Endodermal cell (in vitro differentiated cells): ENCODE measurements at regions not wholly inside any gene's neighbourhood (a gene's known extent, or its start where the extent isn't known, plus 50 kb on each side); places are given as distances from the start of the nearest gene placed in this dataset.

Experiments
- DNase-seq: peaks from one replicate; pipeline ENCODE4 v3.0.0-alpha.2; 2017
- H3K27ac ChIP-seq: 2 replicates; pipeline ENCODE4 v1.5.1; 2013; ENCODE audit warnings: mild to moderate bottlenecking, low read depth, low read length, moderate library complexity
- H3K27me3 ChIP-seq: 2 replicates; pipeline ENCODE4 v1.6.1; 2013; ENCODE audit warnings: mild to moderate bottlenecking, low read length, moderate library complexity; ENCODE audit not compliant: insufficient read depth, control insufficient read depth, poor library complexity, severe bottlenecking
- H3K36me3 ChIP-seq: 2 replicates; pipeline ENCODE4 v1.7.0; 2013; ENCODE audit warnings: mild to moderate bottlenecking, low read length, moderate library complexity; ENCODE audit not compliant: control insufficient read depth, insufficient read depth
- H3K4me1 ChIP-seq: one replicate; pipeline ENCODE4 v1.7.0; 2013; ENCODE audit warnings: low read length; ENCODE audit not compliant: control insufficient read depth, insufficient read depth
- H3K4me3 ChIP-seq: 2 replicates; pipeline ENCODE4 v1.5.1; 2013; ENCODE audit warnings: mild to moderate bottlenecking, low read length, moderate library complexity
- H3K9ac ChIP-seq: 2 replicates; pipeline ENCODE4 v1.6.1; 2013; ENCODE audit warnings: mild to moderate bottlenecking, low read length, moderate library complexity; ENCODE audit not compliant: poor library complexity, severe bottlenecking; ENCODE audit errors: extremely low read depth
- H3K9me3 ChIP-seq: 2 replicates; pipeline ENCODE4 v1.6.1; 2013; ENCODE audit warnings: mild to moderate bottlenecking, low read length, moderate library complexity; ENCODE audit not compliant: control insufficient read depth
- H3K27ac Mint-ChIP-seq: 2 replicates; pipeline ENCODE4 v1.8.0; 2020; ENCODE audit warnings: mixed read lengths
- H3K27me3 Mint-ChIP-seq: 2 replicates; pipeline ENCODE4 v1.8.0; 2021; ENCODE audit warnings: mild to moderate bottlenecking, mixed read lengths; ENCODE audit not compliant: insufficient read depth
- H3K36me3 Mint-ChIP-seq: 2 replicates; pipeline ENCODE4 v1.8.0; 2020; ENCODE audit warnings: low read depth, mixed read lengths
- H3K4me1 Mint-ChIP-seq: 2 replicates; pipeline ENCODE4 v1.8.0; 2020; ENCODE audit warnings: mixed read lengths
- H3K4me3 Mint-ChIP-seq: 2 replicates; pipeline ENCODE4 v1.8.0; 2020; ENCODE audit warnings: mild to moderate bottlenecking, moderate library complexity, mixed read lengths
- H3K9me3 Mint-ChIP-seq: 2 replicates; pipeline ENCODE4 v1.8.0; 2020; ENCODE audit warnings: mild to moderate bottlenecking, mixed read lengths
- WGBS, 2 experiments: methylation state at CpG; one replicate each; pipeline versions ENCODE4 v1.1.5 to v1.1.7; 2013; ENCODE audit warnings: missing lambda C conversion rate in 2 of 2, mixed read lengths in 1 of 2; ENCODE audit not compliant: insufficient coverage in 1 of 2, insufficient read length in 1 of 2; 5-methylcytosine and 5-hydroxymethylcytosine counted together
- TF ChIP-seq, protein P1 (sequence below): fragments of 200-600 bp; sonication (generic); conservative IDR thresholded peaks from 2 replicates; pipeline ENCODE4 v1.5.0; 2021; ENCODE audit warnings: antibody characterized with exemption, mild to moderate bottlenecking

GRCh38 chr13:68627379-68627778, 1397.2 kb upstream of the PCDH9 start:
- Mint-ChIP-seq H3K36me3 (no peaks in the 10 kb centered on the region), H3K4me1 (no peaks in the 10 kb centered on the region), H3K9me3 (peaks cover 6% of the 10 kb centered on the region), H3K4me3 (no peak overlapping the region), H3K27ac (no peak overlapping the region), H3K27me3 (no peaks in the 10 kb centered on the region)
- no peaks in the 10 kb centered on the region for H3K4me1 ChIP-seq
- WGBS, 2 experiments = no CpG with 5 or more reads among the region's 3 CpGs
- no peaks in the 10 kb centered on the region for H3K27me3 ChIP-seq
- TF ChIP-seq, protein P1, sequence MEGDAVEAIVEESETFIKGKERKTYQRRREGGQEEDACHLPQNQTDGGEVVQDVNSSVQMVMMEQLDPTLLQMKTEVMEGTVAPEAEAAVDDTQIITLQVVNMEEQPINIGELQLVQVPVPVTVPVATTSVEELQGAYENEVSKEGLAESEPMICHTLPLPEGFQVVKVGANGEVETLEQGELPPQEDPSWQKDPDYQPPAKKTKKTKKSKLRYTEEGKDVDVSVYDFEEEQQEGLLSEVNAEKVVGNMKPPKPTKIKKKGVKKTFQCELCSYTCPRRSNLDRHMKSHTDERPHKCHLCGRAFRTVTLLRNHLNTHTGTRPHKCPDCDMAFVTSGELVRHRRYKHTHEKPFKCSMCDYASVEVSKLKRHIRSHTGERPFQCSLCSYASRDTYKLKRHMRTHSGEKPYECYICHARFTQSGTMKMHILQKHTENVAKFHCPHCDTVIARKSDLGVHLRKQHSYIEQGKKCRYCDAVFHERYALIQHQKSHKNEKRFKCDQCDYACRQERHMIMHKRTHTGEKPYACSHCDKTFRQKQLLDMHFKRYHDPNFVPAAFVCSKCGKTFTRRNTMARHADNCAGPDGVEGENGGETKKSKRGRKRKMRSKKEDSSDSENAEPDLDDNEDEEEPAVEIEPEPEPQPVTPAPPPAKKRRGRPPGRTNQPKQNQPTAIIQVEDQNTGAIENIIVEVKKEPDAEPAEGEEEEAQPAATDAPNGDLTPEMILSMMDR = no peak
- no peak overlapping the region for H3K4me3 ChIP-seq
- H3K27ac ChIP-seq = no peak overlapping the region
- no peaks in the 10 kb centered on the region for H3K36me3 ChIP-seq
- peaks cover 5% of the 10 kb centered on the region for H3K9me3 ChIP-seq
- DNase-seq = no peak
- no peak overlapping the region for H3K9ac ChIP-seq

DNA sequence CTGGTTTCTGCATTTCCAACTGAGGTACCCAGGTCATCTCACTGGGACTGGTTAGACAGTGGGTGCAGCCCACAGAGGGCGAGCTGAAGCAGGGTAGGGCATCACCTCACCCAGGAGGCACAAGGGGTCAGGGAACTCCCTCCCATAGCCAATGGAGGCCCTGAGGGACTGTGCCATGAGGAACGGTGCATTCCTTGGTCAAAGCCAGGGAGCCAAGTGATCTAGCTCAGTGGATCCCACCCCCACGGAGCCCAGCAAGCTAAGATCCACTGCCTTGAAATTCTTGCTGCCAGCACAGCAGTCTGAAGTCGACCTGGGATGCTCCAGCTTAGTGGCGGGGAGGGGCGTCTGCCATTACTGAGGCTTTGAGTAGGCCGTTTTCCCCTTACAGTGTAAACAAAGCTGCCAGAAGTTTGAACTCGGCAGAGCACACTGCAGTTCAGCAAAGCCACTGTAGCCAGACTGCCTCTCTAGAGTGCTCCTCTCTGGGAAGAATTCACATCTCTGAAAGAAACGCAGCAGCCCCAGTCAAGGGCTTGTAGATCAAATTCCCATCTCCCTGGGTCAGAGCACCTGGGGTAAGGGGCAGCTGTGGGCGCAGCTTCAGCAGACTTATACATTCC, 1386.6 kb upstream of the PCDH9 start:
- DNase-seq = peak; percentile 33
- Histone ChIP-seq H3K36me3 (no peaks in the 10 kb centered on the region), H3K9me3 (no peaks in the 10 kb centered on the region), H3K4me1 (no peaks in the 10 kb centered on the region), H3K4me3 (no peak overlapping the region), H3K27me3 (no peaks in the 10 kb centered on the region), H3K27ac (no peak overlapping the region), H3K9ac (no peak overlapping the region)
- WGBS, 2 experiments = 89 to 94% methylated on average over 7 to 10 of the region's 10 CpGs
- Mint-ChIP-seq H3K4me1 (no peaks in the 10 kb centered on the region), H3K9me3 (peaks cover 12% of the 10 kb centered on the region), H3K4me3 (no peak overlapping the region), H3K27me3 (no peaks in the 10 kb centered on the region), H3K36me3 (no peaks in the 10 kb centered on the region), H3K27ac (no peak overlapping the region)
- TF ChIP-seq, protein P1 = no peak

DNA sequence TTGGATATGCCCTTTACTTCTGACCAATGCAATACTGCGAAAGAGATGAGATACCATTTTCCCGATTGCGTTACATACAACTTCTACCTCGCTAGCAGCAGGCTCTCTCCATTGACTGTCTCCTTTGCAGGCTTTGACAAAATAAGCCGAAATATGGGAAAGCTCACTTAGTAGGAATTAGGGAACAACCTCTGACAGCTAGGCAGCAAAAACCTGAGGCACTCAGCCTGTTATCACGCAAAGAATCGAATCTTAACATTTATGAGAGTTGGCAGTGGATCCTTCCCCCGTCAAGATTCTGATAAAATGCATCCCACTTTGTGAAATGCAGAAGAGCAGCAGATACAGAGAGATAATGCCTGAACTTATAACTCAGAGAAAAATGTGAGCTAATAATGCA, 1379.5 kb upstream of the PCDH9 start:
- no peaks in the 10 kb centered on the region for H3K36me3 ChIP-seq
- H3K9me3 ChIP-seq = no peaks in the 10 kb centered on the region
- H3K27ac Mint-ChIP-seq = no peak overlapping the region
- H3K4me1 Mint-ChIP-seq = peaks cover 3% of the 10 kb centered on the region
- H3K9me3 Mint-ChIP-seq = no peaks in the 10 kb centered on the region
- H3K4me3 ChIP-seq = no peak overlapping the region
- no peak for DNase-seq
- TF ChIP-seq, protein P1 = no peak
- 92 to 95% methylated on average over 8 of the region's 8 CpGs for WGBS, 2 experiments
- H3K27ac ChIP-seq = no peak overlapping the region
- H3K9ac ChIP-seq = no peak overlapping the region
- H3K36me3 Mint-ChIP-seq = no peaks in the 10 kb centered on the region
- H3K27me3 ChIP-seq = no peaks in the 10 kb centered on the region
- H3K27me3 Mint-ChIP-seq = no peaks in the 10 kb centered on the region
- H3K4me3 Mint-ChIP-seq = no peak overlapping the region
- H3K4me1 ChIP-seq = no peaks in the 10 kb centered on the region
